NB4 (cell line): ENCODE measurements at regions not wholly inside any gene's neighbourhood (a gene's known extent, or its start where the extent isn't known, plus 50 kb on each side); places are given as distances from the start of the nearest gene placed in this dataset.

Experiments used
- DNase-seq: peaks from one replicate; pipeline ENCODE4 v3.0.0; 2010; ENCODE audit warnings: low read depth
- H3K4me3 ChIP-seq: one replicate; pipeline ENCODE4 v1.5.1; 2011; ENCODE audit warnings: mild to moderate bottlenecking, low read depth, low read length, moderate library complexity
- MYC ChIP-seq: IDR thresholded peaks from 2 replicates; pipeline ENCODE4 v1.6.1; 2011; ENCODE audit warnings: low read depth, low read length
- POLR2A ChIP-seq: IDR thresholded peaks from 2 replicates; pipeline ENCODE4 v1.6.1; 2011; ENCODE audit warnings: mild to moderate bottlenecking; ENCODE audit not compliant: insufficient read length; ENCODE audit errors: extremely low read depth
- TF ChIP-seq, protein P1 (sequence below): IDR thresholded peaks from one replicate; pipeline ENCODE4 v1.5.1; 2012; ENCODE audit warnings: low read depth, low read length
- TF ChIP-seq, protein P2 (sequence below): IDR thresholded peaks from 2 replicates; pipeline ENCODE4 v1.6.1; 2011; ENCODE audit warnings: low read depth, low read length

DNA sequence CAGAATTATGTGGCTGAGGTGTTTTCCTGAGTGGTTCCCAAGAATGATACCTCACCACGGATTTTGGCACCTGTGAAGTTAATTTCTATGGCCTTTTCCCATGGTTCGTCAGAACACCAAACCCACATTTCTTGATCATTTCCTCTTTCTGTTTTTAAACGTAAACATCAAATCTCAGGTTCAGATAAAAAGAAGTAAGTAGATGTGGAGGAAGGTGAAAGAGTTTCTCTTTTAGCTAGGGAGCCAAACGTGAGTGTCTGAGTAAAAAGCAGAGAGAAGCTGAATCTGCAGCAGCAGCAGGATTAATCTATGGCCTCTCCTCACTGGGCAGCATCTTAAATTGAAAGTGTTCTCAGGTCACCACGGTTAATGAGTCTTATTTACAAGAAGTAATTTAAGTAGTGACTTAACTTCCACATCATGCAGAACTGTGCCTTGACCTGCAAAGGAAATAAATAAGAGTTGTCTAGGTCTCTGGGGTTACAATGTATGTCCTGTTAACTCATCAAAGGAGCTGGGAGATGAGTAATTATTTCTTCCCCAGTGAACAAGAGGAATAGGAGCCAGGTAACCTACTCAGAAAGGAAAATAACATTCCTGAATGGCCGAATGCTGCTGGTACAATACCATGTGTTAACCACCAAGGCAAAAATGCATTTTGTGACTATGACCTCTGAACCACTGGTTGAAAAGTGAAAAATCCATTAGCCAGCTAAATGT, 139.6 kb upstream of the NETO1 start:
- TF ChIP-seq, protein P1, sequence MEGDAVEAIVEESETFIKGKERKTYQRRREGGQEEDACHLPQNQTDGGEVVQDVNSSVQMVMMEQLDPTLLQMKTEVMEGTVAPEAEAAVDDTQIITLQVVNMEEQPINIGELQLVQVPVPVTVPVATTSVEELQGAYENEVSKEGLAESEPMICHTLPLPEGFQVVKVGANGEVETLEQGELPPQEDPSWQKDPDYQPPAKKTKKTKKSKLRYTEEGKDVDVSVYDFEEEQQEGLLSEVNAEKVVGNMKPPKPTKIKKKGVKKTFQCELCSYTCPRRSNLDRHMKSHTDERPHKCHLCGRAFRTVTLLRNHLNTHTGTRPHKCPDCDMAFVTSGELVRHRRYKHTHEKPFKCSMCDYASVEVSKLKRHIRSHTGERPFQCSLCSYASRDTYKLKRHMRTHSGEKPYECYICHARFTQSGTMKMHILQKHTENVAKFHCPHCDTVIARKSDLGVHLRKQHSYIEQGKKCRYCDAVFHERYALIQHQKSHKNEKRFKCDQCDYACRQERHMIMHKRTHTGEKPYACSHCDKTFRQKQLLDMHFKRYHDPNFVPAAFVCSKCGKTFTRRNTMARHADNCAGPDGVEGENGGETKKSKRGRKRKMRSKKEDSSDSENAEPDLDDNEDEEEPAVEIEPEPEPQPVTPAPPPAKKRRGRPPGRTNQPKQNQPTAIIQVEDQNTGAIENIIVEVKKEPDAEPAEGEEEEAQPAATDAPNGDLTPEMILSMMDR = no peak
- TF ChIP-seq, protein P2, sequence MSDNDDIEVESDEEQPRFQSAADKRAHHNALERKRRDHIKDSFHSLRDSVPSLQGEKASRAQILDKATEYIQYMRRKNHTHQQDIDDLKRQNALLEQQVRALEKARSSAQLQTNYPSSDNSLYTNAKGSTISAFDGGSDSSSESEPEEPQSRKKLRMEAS = no peak
- no peak for TF ChIP-seq POLR2A
- TF ChIP-seq MYC = no peak
- no peak overlapping the region for H3K4me3 ChIP-seq
- no peak for DNase-seq

GRCh38 chr18:73006331-73006730, 138.5 kb upstream of the NETO1 start:
- H3K4me3 ChIP-seq = no peak overlapping the region
- DNase-seq = no peak
- TF ChIP-seq, protein P2 = no peak
- TF ChIP-seq MYC (no peak), POLR2A (no peak)
- TF ChIP-seq, protein P1 = no peak

- TF ChIP-seq, protein P1 = no peak
- TF ChIP-seq POLR2A (no peak), MYC (no peak)
- TF ChIP-seq, protein P2 = no peak
- DNase-seq = no peak
- no peak overlapping the region for H3K4me3 ChIP-seq
These were observed 136.5 kb upstream of the NETO1 start for GRCh38 chr18:73004260-73004659.

DNA sequence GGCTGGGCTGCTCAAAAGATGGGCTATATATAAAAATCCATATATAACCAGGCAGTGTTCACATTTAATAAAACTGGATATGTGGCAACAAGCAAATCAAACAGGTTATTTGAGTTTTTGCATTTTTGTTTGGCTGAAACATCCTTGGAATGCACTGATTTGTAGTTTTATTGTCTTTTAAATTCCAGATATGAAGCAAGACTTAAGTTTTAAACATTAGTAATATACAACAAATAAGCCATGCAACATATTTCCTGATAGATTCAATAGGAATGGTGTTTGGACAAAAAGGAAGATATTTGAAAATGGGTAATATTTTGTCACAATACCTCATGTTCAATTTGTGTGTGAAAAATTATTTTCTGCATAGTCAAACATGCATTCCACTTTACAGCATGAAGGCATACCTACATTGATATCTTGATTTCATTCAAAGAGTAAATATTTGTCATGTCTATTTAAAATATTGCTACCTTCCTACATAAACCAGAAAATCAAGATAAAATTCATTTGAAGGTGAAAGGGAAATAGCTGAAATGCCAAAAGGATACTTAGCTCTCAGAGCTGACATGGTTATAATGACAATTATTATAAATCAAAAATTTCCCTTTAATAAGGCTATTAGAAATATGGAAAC, 132.3 kb upstream of the NETO1 start:
- H3K4me3 ChIP-seq = no peak overlapping the region
- no peak for DNase-seq
- TF ChIP-seq, protein P2 = no peak
- no peak for TF ChIP-seq POLR2A
- TF ChIP-seq, protein P1 = no peak
- no peak for TF ChIP-seq MYC

- TF ChIP-seq, protein P1 = no peak
- TF ChIP-seq, protein P2 = no peak
- TF ChIP-seq MYC (no peak), POLR2A (no peak)
- no peak overlapping the region for H3K4me3 ChIP-seq
- no peak for DNase-seq
These were observed 127.8 kb upstream of the NETO1 start for GRCh38 chr18:72995558-72995957.
